Tibial artery (tissue), 4 donors: ENCODE measurements at regions not wholly inside any gene's neighbourhood (a gene's known extent, or its start where the extent isn't known, plus 50 kb on each side); places are given as distances from the start of the nearest gene placed in this dataset.

Source experiments
- DNase-seq, 2 donors: peaks; one replicate each; pipeline ENCODE4 v3.0.0-alpha.2; 2019
- H3K27ac ChIP-seq, 2 donors: fragments of 200-600 bp; sonication (generic) in 1 of 2; 1 replicate in 1 of 2; 2 replicates in 1 of 2; pipeline ENCODE4 v1.5.1; 2018 to 2019; ENCODE audit warnings: mild to moderate bottlenecking in 1 of 2
- H3K27me3 ChIP-seq, 2 donors: fragments of 200-600 bp; sonication (generic) in 1 of 2; one replicate each; pipeline versions ENCODE4 v1.5.1 to v1.6.0; 2016 to 2019
- H3K36me3 ChIP-seq, 3 donors: fragments of 200-600 bp; sonication (generic) in 2 of 3; one replicate each; pipeline ENCODE4 v1.5.1; 2016 to 2019; ENCODE audit warnings: mild to moderate bottlenecking in 2 of 3
- H3K4me1 ChIP-seq, 4 donors: fragments of 200-600 bp; sonication (generic) in 2 of 4; 1 replicate in 3 of 4; 2 replicates in 1 of 4; pipeline ENCODE4 v1.5.1; 2016 to 2019
- H3K4me3 ChIP-seq, 2 donors: fragments of 200-600 bp; sonication (generic) in 1 of 2; 1 replicate in 1 of 2; 2 replicates in 1 of 2; pipeline ENCODE4 v1.5.1; 2018 to 2019; ENCODE audit warnings: mild to moderate bottlenecking in 2 of 2
- H3K9me3 ChIP-seq, 3 donors: fragments of 200-600 bp; sonication (generic) in 1 of 3; one replicate each; pipeline ENCODE4 v1.5.1; 2016 to 2019
- intact Hi-C: fragments of 100-400 bp; cut with DNase I; formaldehyde crosslinking; loops from one replicate; pipeline ENCODE4 v1.15.0; 2023; ENCODE audit warnings: low total_unique reads
- TF ChIP-seq, protein P1 (sequence below), 2 experiments: fragments of 200-600 bp in 1 of 2; fragments of 450-650 bp in 1 of 2; IDR thresholded peaks; one replicate each; pipeline ENCODE4 v1.5.1; 2017 to 2019; ENCODE audit warnings: antibody characterized with exemption in 2 of 2, mild to moderate bottlenecking in 1 of 2, moderate library complexity in 1 of 2

DNA sequence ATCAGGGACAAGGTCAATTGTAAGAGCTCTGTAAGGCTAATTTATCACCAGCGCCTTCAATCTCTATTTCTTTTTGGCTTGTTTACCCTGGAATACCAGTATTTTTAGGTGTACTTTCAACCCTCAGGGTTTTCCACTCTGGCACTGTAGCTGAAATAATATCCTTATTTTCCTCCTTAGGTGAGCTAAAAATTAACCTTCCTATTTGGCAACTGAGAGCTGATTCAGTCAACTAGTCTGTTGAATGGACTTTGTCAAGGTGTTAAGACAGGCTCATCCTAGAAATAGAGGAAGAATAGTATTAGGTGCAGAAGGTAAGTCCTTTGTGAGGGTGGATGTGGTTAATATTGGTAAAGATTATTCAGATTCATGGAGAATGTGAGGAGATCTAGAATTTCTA lies 101.3 kb upstream of the BANK1 start:
- TF ChIP-seq, protein P1, sequence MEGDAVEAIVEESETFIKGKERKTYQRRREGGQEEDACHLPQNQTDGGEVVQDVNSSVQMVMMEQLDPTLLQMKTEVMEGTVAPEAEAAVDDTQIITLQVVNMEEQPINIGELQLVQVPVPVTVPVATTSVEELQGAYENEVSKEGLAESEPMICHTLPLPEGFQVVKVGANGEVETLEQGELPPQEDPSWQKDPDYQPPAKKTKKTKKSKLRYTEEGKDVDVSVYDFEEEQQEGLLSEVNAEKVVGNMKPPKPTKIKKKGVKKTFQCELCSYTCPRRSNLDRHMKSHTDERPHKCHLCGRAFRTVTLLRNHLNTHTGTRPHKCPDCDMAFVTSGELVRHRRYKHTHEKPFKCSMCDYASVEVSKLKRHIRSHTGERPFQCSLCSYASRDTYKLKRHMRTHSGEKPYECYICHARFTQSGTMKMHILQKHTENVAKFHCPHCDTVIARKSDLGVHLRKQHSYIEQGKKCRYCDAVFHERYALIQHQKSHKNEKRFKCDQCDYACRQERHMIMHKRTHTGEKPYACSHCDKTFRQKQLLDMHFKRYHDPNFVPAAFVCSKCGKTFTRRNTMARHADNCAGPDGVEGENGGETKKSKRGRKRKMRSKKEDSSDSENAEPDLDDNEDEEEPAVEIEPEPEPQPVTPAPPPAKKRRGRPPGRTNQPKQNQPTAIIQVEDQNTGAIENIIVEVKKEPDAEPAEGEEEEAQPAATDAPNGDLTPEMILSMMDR (IDR thresholded peaks at IDR 0.05), result no peak
- no peak for DNase-seq
- H3K9me3 ChIP-seq, result no peaks in the 10 kb centered on the region
- no peaks in the 10 kb centered on the region for H3K4me1 ChIP-seq
- H3K4me3 ChIP-seq, result no peak overlapping the region
- H3K27ac ChIP-seq, result no peak overlapping the region
- intact Hi-C loops, result no loop called here
- no peaks in the 10 kb centered on the region for H3K36me3 ChIP-seq
- H3K27me3 ChIP-seq, result no peaks in the 10 kb centered on the region

DNA sequence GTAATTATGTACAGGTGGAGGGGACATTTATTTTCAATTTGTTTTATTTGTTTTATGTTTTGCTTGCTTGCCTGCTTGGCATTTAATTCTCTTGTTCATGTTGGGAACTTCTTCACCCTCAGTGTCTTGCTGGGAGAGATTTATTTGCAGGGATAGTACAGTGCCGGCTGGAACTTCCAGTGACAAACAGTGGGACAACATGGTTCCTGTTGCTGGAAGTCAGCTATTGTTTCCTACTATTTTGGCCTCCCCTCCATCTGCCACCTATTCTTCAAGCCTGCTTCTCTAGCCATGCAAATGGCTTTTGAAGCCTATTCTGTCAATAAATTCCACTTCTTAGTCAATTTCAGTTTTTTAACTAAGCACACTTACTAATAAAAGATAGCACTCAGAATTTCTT lies 105.4 kb upstream of the BANK1 start:
- TF ChIP-seq, protein P1 (IDR thresholded peaks at IDR 0.05), result no peak
- H3K27ac ChIP-seq, result no peak overlapping the region

DNA sequence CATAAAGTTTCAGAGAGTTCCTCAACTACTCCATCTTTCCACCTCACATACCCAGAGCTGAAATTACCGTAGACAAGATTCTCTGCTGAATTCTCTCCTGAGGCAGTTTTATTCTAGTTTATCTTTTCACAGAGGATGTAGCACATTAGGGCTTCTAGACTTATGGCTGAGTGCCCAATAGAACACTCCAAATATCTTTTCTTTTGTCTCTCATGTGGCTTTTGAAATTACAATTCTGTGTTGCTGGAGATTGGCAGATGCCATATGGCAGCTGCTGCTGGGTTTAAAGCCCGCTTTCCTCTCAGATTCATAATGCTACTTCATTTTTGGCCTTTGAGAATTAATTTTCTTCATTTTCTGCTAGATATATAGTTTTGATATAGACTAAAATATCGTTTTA lies 107.6 kb upstream of the BANK1 start:
- no peaks in the 10 kb centered on the region for H3K36me3 ChIP-seq
- H3K4me1 ChIP-seq, result no peaks in the 10 kb centered on the region
- no peaks in the 10 kb centered on the region for H3K27me3 ChIP-seq
- H3K4me3 ChIP-seq, result no peak overlapping the region
- no peak overlapping the region for H3K27ac ChIP-seq
- intact Hi-C loops, result no loop called here
- no peak for DNase-seq
- TF ChIP-seq, protein P1 (IDR thresholded peaks at IDR 0.05), result no peak
- no peaks in the 10 kb centered on the region for H3K9me3 ChIP-seq

More for the DNA sequence above, 105.4 kb upstream of the BANK1 start:
- Histone ChIP-seq H3K36me3 (no peaks in the 10 kb centered on the region), H3K4me1 (no peaks in the 10 kb centered on the region), H3K4me3 (no peak overlapping the region), H3K9me3 (no peaks in the 10 kb centered on the region), H3K27me3 (no peaks in the 10 kb centered on the region)
- intact Hi-C loops, result no loop called here
- no peak for DNase-seq

DNA sequence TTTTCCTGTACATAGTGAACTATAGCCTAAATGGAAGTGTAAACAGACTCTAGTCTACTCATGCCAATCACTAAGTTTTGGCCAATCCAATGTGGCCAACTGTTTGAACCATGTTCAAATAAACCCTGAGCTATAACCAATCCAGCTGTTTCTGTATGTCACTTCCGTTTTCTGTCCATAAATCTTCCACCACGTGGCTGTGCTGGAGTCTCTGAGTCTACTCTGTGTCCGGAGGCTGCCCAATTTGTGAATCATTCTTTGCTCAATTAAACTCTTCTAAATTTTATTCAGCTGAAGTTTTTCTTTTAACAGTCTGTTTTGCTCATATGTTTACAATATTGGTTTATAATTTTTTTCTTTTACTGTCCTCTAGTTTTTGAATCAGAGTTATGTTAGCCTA lies 112.3 kb upstream of the BANK1 start:
- no peaks in the 10 kb centered on the region for H3K27me3 ChIP-seq
- intact Hi-C loops, result no loop called here
- H3K36me3 ChIP-seq, result no peaks in the 10 kb centered on the region
- H3K4me1 ChIP-seq, result no peaks in the 10 kb centered on the region
- no peak overlapping the region for H3K4me3 ChIP-seq
- no peak for DNase-seq
- no peaks in the 10 kb centered on the region for H3K9me3 ChIP-seq
- TF ChIP-seq, protein P1 (IDR thresholded peaks at IDR 0.05), result no peak
- H3K27ac ChIP-seq, result no peak overlapping the region

DNA sequence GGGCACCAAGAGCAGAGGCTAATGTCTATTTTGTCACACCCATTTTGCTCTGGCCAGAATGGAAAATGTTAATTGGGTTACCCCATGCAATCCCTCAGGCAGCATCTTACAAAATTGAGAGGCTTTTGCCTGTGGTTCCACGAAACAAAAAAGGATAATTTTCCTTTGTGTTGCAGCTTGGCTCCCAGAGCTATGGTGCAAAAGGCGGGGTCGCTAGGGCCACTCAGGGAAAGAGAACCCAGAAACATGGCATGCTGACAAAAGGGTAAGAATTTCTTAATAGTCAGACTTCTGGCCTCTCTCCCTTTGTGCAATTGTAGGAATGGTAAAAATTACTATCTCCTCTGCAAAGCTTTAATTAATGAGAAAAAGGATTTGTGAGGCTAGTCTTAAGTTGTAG lies 119.6 kb upstream of the BANK1 start:
- H3K4me3 ChIP-seq, result no peak overlapping the region
- H3K36me3 ChIP-seq, result no peaks in the 10 kb centered on the region
- H3K27ac ChIP-seq, result peak overlapping the region; percentile 51 to 58
- peak; percentile 55 to 65 for DNase-seq
- no peaks in the 10 kb centered on the region for H3K9me3 ChIP-seq
- no peaks in the 10 kb centered on the region for H3K27me3 ChIP-seq
- TF ChIP-seq, protein P1 (IDR thresholded peaks at IDR 0.05), result no peak
- peaks cover 0 to 24% (median 4%) of the 10 kb centered on the region in 4 donors for H3K4me1 ChIP-seq
- intact Hi-C loops, result no loop called here

DNA sequence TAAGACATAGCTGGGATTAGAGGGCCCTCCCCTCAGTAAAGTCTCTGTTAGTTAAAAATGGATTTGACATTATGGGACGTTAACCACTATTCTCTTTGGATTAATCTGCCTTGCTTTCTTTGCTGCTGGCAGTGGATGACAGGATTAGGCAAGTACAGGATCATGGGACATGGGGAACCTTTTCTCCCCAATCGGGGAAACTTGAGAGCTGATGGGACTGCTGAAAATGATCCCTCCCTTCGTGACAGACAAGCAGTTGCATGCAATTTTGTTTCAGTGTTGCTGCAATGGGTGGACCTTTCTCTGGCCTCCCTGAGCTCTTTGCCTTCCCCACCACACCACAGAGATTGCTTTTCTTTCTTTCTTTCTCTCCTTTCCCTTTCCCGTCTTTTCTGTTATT lies 120.2 kb upstream of the BANK1 start:
- intact Hi-C loops, result no loop called here
- DNase-seq, result peak; percentile 51 to 64
- H3K4me3 ChIP-seq, result no peak overlapping the region
- H3K4me1 ChIP-seq, result peaks cover 0 to 24% (median 4%) of the 10 kb centered on the region in 4 donors
- TF ChIP-seq, protein P1 (IDR thresholded peaks at IDR 0.05), result no peak
- H3K27ac ChIP-seq, result peak overlapping the region; percentile 51 to 58
- H3K9me3 ChIP-seq, result no peaks in the 10 kb centered on the region
- H3K36me3 ChIP-seq, result no peaks in the 10 kb centered on the region
- H3K27me3 ChIP-seq, result no peaks in the 10 kb centered on the region
